ENCODE measurements at regions not wholly inside any gene's neighbourhood (a gene's known extent, or its start where the extent isn't known, plus 50 kb on each side); places are given as distances from the start of the nearest gene placed in this dataset.

- no peak for DNase-seq (ENCODE audit: extremely low spot score, insufficient read length, low read depth)
These were observed 690.4 kb upstream of the RBFOX1 start for GRCh38 chr16:6642271-6642670.

GRCh38 chr16:6641091-6641490, 691.6 kb upstream of the RBFOX1 start:
- DNase-seq (ENCODE audit: extremely low spot score, insufficient read length, low read depth) (no peak), FAIRE-seq (no peak)

More at GRCh38 chr16:6642271-6642670, 690.4 kb upstream of the RBFOX1 start:
- no peak for FAIRE-seq

- DNase-seq (ENCODE audit: extremely low spot score, insufficient read length, low read depth) (no peak), FAIRE-seq (no peak)
These were observed 696.2 kb upstream of the RBFOX1 start for GRCh38 chr16:6636457-6636856.

- DNase-seq (ENCODE audit: extremely low spot score, insufficient read length, low read depth) = no peak
These were observed 698.5 kb upstream of the RBFOX1 start for GRCh38 chr16:6634151-6634550.

GRCh38 chr16:6633456-6633855, 699.2 kb upstream of the RBFOX1 start:
- FAIRE-seq (no peak), DNase-seq (ENCODE audit: extremely low spot score, insufficient read length, low read depth) (no peak)

More at GRCh38 chr16:6634151-6634550, 698.5 kb upstream of the RBFOX1 start:
- no peak for FAIRE-seq

- FAIRE-seq (no peak), DNase-seq (ENCODE audit: extremely low spot score, insufficient read length, low read depth) (no peak)
These were observed 703.5 kb upstream of the RBFOX1 start for GRCh38 chr16:6629110-6629509.

GRCh38 chr16:6625606-6626005, 707.0 kb upstream of the RBFOX1 start:
- DNase-seq (ENCODE audit: extremely low spot score, insufficient read length, low read depth) = no peak
- FAIRE-seq = no peak

- FAIRE-seq = no peak
- no peak for DNase-seq (ENCODE audit: extremely low spot score, insufficient read length, low read depth)
These were observed 713.8 kb upstream of the RBFOX1 start for GRCh38 chr16:6618874-6619273.

GRCh38 chr16:6616746-6617145, 715.9 kb upstream of the RBFOX1 start:
- FAIRE-seq = no peak
- no peak for DNase-seq (ENCODE audit: extremely low spot score, insufficient read length, low read depth)

GRCh38 chr16:6615636-6616035, 717.0 kb upstream of the RBFOX1 start:
- no peak for DNase-seq (ENCODE audit: extremely low spot score, insufficient read length, low read depth)
- no peak for FAIRE-seq

GRCh38 chr16:6611535-6611934, 721.1 kb upstream of the RBFOX1 start:
- no peak for DNase-seq (ENCODE audit: extremely low spot score, insufficient read length, low read depth)

GRCh38 chr16:6605490-6605889, 727.2 kb upstream of the RBFOX1 start:
- FAIRE-seq (no peak), DNase-seq (ENCODE audit: extremely low spot score, insufficient read length, low read depth) (no peak)

More at GRCh38 chr16:6611535-6611934, 721.1 kb upstream of the RBFOX1 start:
- FAIRE-seq = no peak

GRCh38 chr16:6603780-6604325, 728.8 kb upstream of the RBFOX1 start:
- no peak for FAIRE-seq
- no peak for DNase-seq (ENCODE audit: extremely low spot score, insufficient read length, low read depth)

- no peak for DNase-seq (ENCODE audit: extremely low spot score, insufficient read length, low read depth)
- no peak for FAIRE-seq
These were observed 730.2 kb upstream of the RBFOX1 start for GRCh38 chr16:6602405-6602804.

GRCh38 chr16:6600167-6600566, 732.5 kb upstream of the RBFOX1 start:
- DNase-seq (ENCODE audit: extremely low spot score, insufficient read length, low read depth) = no peak
- FAIRE-seq = no peak

- DNase-seq (ENCODE audit: extremely low spot score, insufficient read length, low read depth) (no peak), FAIRE-seq (no peak)
These were observed 738.8 kb upstream of the RBFOX1 start for GRCh38 chr16:6593799-6594198.

GRCh38 chr16:6576606-6577005, 756.0 kb upstream of the RBFOX1 start:
- FAIRE-seq (no peak), DNase-seq (ENCODE audit: extremely low spot score, insufficient read length, low read depth) (no peak)

- no peak for DNase-seq (ENCODE audit: extremely low spot score, insufficient read length, low read depth)
- no peak for FAIRE-seq
These were observed 756.5 kb upstream of the RBFOX1 start for GRCh38 chr16:6576113-6576512.

- FAIRE-seq (no peak), DNase-seq (ENCODE audit: extremely low spot score, insufficient read length, low read depth) (no peak)
These were observed 758.5 kb upstream of the RBFOX1 start for GRCh38 chr16:6574146-6574545.

GRCh38 chr16:6573577-6573976, 759.1 kb upstream of the RBFOX1 start:
- DNase-seq (ENCODE audit: extremely low spot score, insufficient read length, low read depth) (no peak), FAIRE-seq (no peak)

- DNase-seq (ENCODE audit: extremely low spot score, insufficient read length, low read depth) (no peak), FAIRE-seq (no peak)
These were observed 761.6 kb upstream of the RBFOX1 start for GRCh38 chr16:6571044-6571443.

- FAIRE-seq (no peak), DNase-seq (ENCODE audit: extremely low spot score, insufficient read length, low read depth) (no peak)
These were observed 762.1 kb upstream of the RBFOX1 start for GRCh38 chr16:6570530-6570929.

GRCh38 chr16:6562986-6563385, 769.7 kb upstream of the RBFOX1 start:
- FAIRE-seq = no peak

More at GRCh38 chr16:6562986-6563385, 769.7 kb upstream of the RBFOX1 start:
- DNase-seq (ENCODE audit: extremely low spot score, insufficient read length, low read depth) = no peak
